Superior temporal gyrus (tissue), 1 donor: ENCODE measurements at regions not wholly inside any gene's neighbourhood (a gene's known extent, or its start where the extent isn't known, plus 50 kb on each side); places are given as distances from the start of the nearest gene placed in this dataset.

ENCODE experiments used
- DNase-seq: peaks from one replicate; pipeline ENCODE4 v3.0.0-alpha.2; 2016; ENCODE audit errors: extremely low spot score

DNA sequence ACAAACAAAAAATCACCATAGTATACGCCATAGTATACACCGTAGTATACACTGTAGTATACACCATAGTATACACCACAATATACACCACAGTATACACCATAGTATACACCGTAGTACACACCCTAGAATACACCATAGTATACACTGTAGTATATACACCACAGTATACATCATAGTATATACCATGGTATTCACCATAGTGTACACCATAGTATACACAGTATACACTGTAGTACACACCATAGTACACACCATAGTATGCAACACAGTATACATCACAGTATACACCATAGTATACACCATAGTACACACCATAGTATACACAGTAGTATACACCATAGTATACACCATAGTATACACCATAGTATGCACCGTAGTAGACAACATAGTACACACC is 157.6 kb upstream of the ADARB2 start:
- DNase-seq = no peak

DNA sequence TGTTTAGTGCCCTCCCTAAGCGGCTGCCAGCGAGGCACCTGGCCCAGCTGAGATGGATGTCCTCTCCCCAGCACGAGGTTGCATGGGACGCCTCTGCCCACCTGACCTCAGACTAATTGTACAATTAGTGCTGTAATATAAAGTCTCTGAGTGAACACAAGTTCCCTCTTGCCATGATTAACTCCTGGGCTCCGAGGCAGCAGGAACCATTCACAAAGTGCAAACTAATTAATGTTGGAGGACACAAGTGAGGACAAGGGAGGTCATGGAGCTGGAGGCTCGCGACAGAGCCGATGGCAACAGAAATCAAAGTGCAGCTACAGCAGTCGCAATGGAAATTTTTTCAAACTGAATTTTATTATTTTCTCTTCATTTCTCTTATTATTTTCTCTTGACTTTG is 156.6 kb upstream of the ADARB2 start:
- DNase-seq = no peak

DNA sequence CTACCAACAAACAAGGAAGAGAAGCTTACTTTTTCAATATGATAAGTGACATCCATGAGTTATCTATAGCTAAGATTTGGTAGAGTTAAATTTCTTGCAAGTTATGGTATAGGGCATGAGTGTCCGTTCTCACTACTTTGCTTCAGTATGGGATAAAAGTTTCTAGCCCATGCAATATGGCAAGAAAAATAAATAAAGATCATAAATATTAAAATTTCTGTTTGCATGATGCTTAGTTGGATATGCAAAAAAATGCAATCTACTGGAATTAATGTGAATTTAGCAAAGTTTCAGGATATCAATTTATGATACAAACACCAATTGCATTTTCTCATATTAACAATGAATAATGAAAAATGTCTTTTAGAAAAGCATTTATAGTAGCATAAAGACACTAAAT is 148.7 kb upstream of the ADARB2 start:
- no peak for DNase-seq

- no peak for DNase-seq
Observed at GRCh38 chr10:1882728-1883127, 145.4 kb upstream of the ADARB2 start.

DNA sequence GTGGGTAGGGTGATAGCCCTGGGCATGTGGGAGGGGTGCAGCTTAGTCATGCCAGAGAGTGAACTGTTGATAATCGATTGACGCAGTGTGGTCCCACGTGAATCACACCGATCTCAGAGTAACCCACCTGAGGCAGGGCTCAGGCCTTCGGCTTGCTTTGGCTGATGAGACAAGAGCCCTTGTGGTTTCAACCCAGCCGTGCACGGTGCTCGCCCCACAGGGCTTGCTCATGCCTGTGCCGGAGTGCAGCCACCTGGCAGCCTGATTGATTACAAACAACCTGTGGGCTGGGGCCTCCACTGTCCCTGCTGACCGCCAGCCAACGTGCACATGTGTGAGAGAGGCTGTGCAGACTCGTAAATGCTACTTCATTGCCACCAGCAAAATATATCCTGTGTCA is 144.9 kb upstream of the ADARB2 start:
- no peak for DNase-seq

DNA sequence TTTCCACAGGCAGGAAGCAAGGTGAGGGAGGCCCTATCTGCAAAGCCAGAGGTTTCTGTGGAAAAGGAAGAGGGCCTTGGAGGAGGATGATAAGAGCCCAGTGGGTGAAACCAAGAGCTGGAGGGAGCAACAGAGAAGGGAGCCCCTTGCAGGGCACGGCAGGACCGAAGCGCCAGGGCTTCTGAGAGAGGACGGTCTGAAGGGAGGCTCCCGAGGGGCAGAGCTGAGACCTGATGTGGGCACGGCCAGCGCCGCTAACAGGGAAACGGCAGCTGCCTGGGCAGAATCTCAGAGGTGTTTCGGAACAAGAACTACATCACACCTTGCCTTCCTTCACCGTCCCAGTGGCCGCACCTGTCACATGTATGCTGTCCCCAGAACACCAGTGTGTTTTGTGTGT is 144.3 kb upstream of the ADARB2 start:
- no peak for DNase-seq

- no peak for DNase-seq
Observed at GRCh38 chr10:1874533-1874932, 137.2 kb upstream of the ADARB2 start.

GRCh38 chr10:1873661-1874315 is 136.5 kb upstream of the ADARB2 start:
- no peak for DNase-seq

- peak; percentile 60 for DNase-seq
Observed at GRCh38 chr10:1872151-1872726, 134.9 kb upstream of the ADARB2 start.

DNA sequence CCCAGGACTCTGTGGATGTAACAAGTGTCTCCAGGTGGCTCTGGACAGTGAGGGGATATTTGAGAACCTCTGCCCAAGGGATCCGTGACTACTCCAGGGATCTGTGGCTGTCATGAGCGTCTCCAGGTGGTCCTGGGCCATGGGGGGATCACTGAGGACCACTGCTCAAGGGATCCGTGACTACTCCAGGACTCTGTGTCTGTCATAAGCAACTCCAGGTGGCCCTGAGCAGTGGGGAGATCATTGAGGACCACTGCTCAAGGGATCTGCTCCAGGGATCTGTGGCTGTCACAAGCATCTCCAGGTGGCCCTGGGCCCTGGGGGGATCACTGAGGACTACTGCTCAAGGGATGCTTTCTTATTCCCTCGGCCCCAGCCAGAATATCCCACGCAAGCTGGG is 133.2 kb upstream of the ADARB2 start:
- DNase-seq = no peak

DNA sequence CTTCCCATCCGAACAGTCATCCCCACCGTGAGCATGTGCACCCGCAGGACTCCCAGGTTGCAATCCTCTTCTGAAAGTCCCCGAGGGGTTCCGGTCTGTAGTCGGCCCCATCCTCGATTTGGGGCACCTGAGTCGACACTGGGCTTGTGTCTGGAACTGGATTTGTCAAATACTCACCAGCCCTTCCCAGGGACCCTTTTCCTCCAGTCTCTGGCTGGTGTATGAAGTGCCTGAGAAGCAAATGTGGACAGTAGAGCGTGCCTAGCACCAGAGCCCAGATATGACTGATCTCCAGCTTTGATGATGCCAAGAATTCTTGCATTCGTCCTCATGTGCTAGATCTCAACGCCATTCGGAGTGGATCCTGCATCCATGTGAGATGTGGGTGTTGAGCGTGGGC is 132.5 kb upstream of the ADARB2 start:
- no peak for DNase-seq

DNA sequence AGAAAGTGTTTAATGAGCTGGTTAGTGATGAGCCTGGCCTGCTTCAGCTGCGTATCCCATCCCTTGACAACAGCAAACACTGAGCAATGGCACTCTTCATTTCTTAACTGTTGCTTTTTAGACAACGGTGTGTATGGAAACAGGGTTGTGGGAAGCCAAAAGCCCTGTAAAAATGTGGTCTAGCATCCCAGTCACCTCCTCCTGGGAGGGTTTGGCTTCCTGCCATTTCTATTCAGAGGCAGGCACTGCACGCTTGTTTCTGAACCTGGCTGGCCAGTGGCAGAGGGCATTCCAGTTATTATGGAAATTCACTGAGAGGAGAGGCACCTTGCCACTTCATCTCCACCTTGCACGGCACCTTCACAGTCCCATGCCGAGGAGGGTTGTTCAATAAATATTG is 123.0 kb upstream of the ADARB2 start:
- no peak for DNase-seq

GRCh38 chr10:1858547-1858946 is 121.2 kb upstream of the ADARB2 start:
- DNase-seq = no peak

GRCh38 chr10:1858048-1858447 is 120.7 kb upstream of the ADARB2 start:
- no peak for DNase-seq

GRCh38 chr10:1855911-1856310 is 118.6 kb upstream of the ADARB2 start:
- no peak for DNase-seq

DNA sequence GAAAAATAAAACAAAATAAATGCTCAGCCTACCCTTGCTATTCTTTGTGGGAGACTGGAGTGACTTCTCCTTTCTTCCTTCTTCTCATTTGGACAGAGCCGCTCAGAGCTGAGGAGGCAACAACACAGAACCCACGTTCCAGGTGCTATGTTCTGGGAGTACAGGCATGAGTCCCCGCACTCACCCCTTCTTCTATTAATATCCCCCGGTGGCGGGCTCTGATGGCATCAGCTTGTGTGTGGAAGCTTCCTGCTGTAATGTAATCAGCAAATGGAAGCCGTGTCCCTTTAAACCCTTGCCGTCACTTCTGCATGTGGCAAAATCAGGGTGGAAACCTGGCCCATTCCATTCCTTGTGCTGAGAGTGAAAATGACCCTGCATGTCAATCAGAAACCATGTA is 116.9 kb upstream of the ADARB2 start:
- no peak for DNase-seq

GRCh38 chr10:1853801-1854200 is 116.5 kb upstream of the ADARB2 start:
- no peak for DNase-seq

DNA sequence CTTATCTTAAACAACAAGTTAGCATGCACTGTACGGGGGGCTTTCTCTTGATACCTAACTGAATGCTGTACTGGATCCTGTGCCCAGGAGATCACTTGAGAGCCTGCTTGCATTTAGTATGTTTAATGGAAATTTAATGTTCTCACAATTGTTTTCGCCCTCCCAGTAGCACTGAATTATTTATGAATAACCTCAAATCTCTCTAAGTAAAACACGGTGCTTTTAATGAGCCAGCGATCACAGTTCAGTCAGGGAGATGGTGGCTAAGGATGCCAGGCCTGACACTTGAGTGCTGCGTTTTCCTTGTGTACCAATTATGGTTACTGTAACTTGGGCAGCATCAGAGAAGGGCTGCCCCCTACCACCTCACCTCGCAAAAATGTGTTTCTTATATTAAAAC is 115.5 kb upstream of the ADARB2 start:
- no peak for DNase-seq

DNA sequence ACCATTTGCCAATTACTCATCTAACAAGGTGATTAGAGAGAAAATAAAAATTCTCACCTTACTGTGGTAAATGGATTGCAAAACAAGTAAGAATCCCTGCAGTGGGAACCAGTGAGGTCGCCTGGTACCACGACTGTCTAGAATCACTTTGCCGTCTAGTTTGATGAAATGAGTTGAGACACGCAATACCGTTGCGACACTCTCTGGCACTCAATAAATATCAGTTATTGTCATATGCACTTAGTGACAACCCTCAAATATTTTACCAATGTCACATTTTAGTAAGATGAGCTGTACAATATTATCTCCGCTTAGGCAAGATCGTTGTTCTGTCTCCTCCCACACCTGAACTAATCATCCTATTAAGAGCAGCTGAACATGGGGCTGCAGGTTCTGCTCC is 114.4 kb upstream of the ADARB2 start:
- no peak for DNase-seq

- DNase-seq = no peak
Observed at GRCh38 chr10:1850971-1851527, 113.7 kb upstream of the ADARB2 start.

- no peak for DNase-seq
Observed at GRCh38 chr10:1847361-1847760, 110.0 kb upstream of the ADARB2 start.

DNA sequence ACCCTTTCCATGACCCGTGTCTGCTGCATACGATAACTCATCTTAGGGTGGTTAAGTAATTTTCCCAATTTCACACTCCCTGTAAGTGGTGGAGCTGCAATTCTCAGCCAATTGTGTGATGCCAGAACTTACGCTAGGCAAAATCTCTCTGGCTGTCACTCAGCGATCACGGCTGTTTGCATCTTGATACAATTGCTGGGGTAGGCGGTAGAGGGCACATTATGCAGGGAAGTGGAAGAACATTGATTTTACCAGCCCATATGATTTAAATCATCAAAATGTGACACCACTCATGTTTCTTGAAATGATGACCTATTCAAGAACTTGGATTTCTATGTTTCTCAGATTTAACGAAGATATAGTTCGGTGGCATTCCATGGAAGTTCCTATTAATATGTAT is 108.7 kb upstream of the ADARB2 start:
- no peak for DNase-seq

DNA sequence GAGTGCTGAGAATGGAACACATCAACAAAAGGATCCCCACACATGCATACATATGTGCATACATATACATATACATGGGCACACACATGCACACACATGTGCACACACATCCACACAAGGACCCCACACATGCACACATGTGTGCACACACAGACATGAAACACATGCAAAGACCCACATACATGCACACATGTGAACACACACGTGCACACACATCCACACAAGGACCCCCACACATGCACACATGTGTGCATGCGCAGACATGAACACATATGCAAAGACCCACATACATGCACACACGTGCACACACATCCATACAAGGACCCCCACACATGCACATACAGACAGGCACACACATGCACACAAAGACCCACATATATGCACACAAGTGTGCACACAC is 104.4 kb upstream of the ADARB2 start:
- no peak for DNase-seq

GRCh38 chr10:1829712-1830111 is 92.4 kb upstream of the ADARB2 start:
- no peak for DNase-seq
